Ishikawa (cell line): ENCODE measurements at regions not wholly inside any gene's neighbourhood (a gene's known extent, or its start where the extent isn't known, plus 50 kb on each side); places are given as distances from the start of the nearest gene placed in this dataset.

ENCODE experiments used
- CEBPB ChIP-seq: IDR thresholded peaks from 2 replicates; pipeline ENCODE4 v1.6.1; 2012
- CREB1 ChIP-seq: IDR thresholded peaks from 2 replicates; pipeline ENCODE4 v1.6.1; 2012; ENCODE audit warnings: low read depth
- EGR1 ChIP-seq: IDR thresholded peaks from 2 replicates; pipeline ENCODE4 v1.6.1; 2012
- EP300 ChIP-seq: IDR thresholded peaks from 2 replicates; pipeline ENCODE4 v1.6.1; 2012; ENCODE audit warnings: borderline replicate concordance
- FOXM1 ChIP-seq: IDR thresholded peaks from 2 replicates; pipeline ENCODE4 v1.6.1; 2012; ENCODE audit warnings: low read depth, borderline replicate concordance
- MAX ChIP-seq: IDR thresholded peaks from 2 replicates; pipeline ENCODE4 v1.6.1; 2012
- NFIC ChIP-seq: IDR thresholded peaks from 2 replicates; pipeline ENCODE4 v1.6.1; 2012
- RAD21 ChIP-seq: IDR thresholded peaks from 2 replicates; pipeline ENCODE4 v1.6.1; 2012; ENCODE audit warnings: low read depth
- REST ChIP-seq: IDR thresholded peaks from 2 replicates; pipeline ENCODE4 v1.6.1; 2012; ENCODE audit warnings: low read depth, mild to moderate bottlenecking
- TAF1 ChIP-seq: IDR thresholded peaks from 2 replicates; pipeline ENCODE4 v1.6.1; 2012; ENCODE audit warnings: low read depth, mild to moderate bottlenecking
- TCF12 ChIP-seq: IDR thresholded peaks from 2 replicates; pipeline ENCODE4 v1.6.1; 2012; ENCODE audit warnings: low read depth
- TEAD4 ChIP-seq: IDR thresholded peaks from 2 replicates; pipeline ENCODE4 v1.6.1; 2012
- USF1 ChIP-seq: IDR thresholded peaks from 2 replicates; pipeline ENCODE4 v1.6.1; 2012
- YY1 ChIP-seq: IDR thresholded peaks from 2 replicates; pipeline ENCODE4 v1.6.1; 2012; ENCODE audit warnings: low read depth
- ZBTB7A ChIP-seq: IDR thresholded peaks from 2 replicates; pipeline ENCODE4 v1.6.1; 2012; ENCODE audit warnings: low read depth

DNA sequence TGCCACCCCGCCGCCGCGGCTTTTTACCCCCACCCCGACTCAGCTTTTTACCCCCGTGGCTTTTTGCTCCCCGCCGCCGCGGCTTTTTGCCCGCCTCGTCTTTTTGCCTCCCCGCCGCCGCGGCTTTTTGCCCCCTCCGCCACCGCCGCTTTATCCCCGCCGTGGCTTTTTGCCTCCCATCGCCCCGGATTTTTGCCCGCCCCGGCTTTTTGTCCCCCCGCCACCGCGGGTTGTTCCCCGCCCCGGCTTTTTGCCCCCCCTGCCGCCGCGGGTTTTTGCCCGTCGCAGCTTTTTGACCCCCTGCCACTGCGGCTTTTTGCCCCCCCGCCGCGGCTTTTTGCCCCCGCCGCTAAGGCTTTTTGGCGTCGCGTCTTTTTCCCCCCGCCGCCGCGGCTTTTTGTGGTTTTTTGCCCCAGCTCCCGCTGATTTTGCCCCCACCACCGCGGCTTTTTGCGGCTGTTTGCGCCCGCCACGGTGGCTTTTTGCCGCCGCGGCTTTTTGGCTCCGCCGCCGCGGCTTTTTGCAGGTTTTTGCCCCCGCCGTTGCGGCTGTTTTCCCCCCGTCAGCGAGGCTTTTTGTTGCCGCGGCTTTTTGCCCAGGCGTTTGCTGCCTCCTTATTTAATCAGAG lies 597.2 kb downstream of the GOLGA6L6 start:
- TF ChIP-seq RAD21: no peak
- no peak for TF ChIP-seq FOXM1
- TF ChIP-seq EGR1: no peak
- TF ChIP-seq YY1: no peak
- no peak for TF ChIP-seq TAF1
- TF ChIP-seq USF1: no peak
- no peak for TF ChIP-seq MAX
- TF ChIP-seq NFIC: no peak

GRCh38 chr15:19943515-19943914 lies 598.1 kb downstream of the GOLGA6L6 start:
- TF ChIP-seq CEBPB (no peak), CREB1 (no peak), REST (no peak), TAF1 (no peak), FOXM1 (no peak), NFIC (no peak), EGR1 (no peak), TEAD4 (no peak), ZBTB7A (no peak), RAD21 (no peak), EP300 (no peak), YY1 (no peak), MAX (no peak), TCF12 (no peak)

- TF ChIP-seq CREB1 (no peak), ZBTB7A (no peak)
These were observed 642.4 kb downstream of the GOLGA6L6 start for GRCh38 chr15:19899021-19899824.
